G401 (cell line): ENCODE measurements at regions not wholly inside any gene's neighbourhood (a gene's known extent, or its start where the extent isn't known, plus 50 kb on each side); places are given as distances from the start of the nearest gene placed in this dataset.
"Not testable (repeated sequence)": the region's sequence is repeated elsewhere in the genome, so short reads cannot be mapped to it uniquely, and the experiment has no call there.

Experiments used
- DNase-seq: peaks from one replicate; pipeline ENCODE4 v3.0.0-alpha.2; 2015; ENCODE audit warnings: low spot score
- in situ Hi-C: cut with HindIII; loops from 2 replicates; pipeline ENCODE4 v1.10.0; 2016; ENCODE audit warnings: low sequenced_read_pairs, mixed read lengths

DNA sequence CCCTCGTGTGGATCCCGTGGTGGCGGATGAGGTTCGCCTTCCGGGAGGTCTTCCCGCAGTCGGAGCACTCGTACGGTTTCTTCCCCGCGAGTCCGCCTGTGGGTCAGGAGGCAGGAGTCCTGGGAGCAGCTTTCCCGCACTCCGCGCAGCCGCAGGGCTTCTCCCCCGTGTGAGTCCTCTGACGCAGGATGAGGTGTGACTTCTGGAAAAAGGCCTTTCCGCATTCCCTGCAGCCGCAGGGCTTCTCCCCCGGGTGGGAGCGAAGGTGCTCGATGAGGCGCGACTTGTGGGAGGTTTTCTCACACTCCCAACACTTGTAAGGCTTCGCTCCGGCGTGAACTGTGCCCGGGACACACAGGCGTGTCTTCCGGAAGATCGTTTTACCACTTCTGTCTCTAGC lies 68.8 kb upstream of the WIPI2 start:
- DNase-seq, in situ Hi-C loops: not testable (repeated sequence)

DNA sequence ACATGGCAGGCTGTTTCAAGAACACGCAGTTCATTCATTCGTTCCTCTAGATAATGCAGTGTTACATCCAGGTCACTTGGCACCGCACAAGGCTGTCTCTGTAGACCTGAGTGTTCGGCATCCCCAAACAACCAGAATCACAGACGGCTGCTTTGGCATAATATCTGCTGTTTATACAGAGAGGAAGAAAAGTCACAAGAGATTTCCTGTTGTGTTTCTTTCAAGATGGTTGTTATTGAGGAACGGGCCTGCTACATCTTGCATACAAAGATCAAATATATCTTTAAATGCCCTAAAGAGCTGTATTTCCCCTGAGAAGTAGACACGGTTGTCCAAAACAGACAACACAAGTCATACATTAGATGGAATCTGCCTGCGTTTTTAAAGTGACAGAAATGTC lies 58.8 kb upstream of the WIPI2 start:
- in situ Hi-C loops, result not testable (repeated sequence)

DNA sequence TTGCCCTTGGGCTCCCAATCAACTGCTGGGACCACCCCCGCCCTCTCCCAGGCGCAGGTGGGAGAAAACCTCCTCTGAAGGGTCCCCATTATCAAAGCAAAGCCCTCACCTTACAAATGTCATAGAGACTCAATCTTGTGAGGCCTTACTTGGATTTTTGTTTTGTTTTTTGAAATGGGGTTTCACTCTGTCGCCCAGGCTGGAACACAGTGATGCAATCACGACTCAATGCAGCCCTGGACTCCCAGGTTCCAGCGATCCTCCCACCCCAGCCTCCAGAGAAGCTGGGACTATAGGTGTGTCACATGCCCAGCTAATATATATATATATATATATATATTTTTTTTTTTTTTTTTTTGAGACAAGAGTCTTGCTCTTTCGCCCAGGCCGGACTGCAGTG lies 57.5 kb upstream of the WIPI2 start:
- no peak for DNase-seq
- in situ Hi-C loops, result no loop called here

More for the DNA sequence above, 58.8 kb upstream of the WIPI2 start:
- not testable (repeated sequence) for DNase-seq

DNA sequence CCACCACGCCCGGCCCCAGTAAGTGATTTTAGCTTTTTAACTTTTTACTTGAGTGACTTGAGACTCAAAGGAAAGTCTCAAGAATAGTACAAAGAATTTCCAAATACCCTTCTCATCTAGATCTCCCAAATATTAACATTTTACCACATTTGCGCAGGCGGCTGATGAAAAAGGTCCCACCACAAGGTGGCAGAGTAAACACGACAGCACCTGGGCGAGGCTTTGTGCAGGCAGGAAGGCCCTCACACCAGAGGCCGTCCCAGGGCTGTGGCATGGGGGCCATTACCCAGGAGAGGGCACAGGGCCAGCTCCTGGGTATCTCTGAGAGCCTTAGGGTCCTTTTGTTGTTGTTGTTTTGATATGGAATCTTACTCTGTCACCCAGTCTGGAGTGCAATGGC lies 50.0 kb upstream of the WIPI2 start:
- DNase-seq, result peak; percentile 37
- in situ Hi-C loops, result no loop called here
